ENCODE measurements at regions not wholly inside any gene's neighbourhood (a gene's known extent, or its start where the extent isn't known, plus 50 kb on each side); places are given as distances from the start of the nearest gene placed in this dataset.

DNA sequence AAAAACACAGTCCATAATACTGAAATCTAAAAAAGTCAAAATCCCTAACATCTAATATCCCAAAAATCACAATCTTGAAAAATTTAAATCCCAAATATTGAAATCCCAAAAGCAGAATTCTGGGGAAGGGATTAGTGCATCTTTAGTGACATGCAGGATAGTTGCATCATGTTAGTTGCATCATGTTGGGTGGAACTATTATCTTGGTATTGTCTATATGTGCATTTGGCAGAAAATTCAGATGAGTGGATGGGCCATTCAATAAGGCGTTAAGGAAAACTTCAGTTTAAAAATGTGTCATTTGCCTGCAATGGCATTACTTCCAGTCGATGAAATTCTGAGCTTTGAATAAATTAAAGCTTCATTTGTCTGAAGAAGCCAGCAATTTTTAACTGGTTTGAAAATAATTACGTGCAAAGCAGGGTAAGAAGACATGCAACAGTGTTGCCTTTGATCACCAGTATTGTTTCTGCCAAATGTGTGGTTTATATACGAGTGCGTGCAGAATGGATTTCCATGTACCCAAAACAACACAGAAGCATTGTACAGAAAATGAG is 221.4 kb upstream of the NFE2L3 start:
- DNase-seq, result peak; percentile 8

GRCh38 chr7:25931156-25931555 is 220.8 kb upstream of the NFE2L3 start:
- no peak for DNase-seq

GRCh38 chr7:25933921-25934320 is 218.1 kb upstream of the NFE2L3 start:
- no peak for DNase-seq

DNA sequence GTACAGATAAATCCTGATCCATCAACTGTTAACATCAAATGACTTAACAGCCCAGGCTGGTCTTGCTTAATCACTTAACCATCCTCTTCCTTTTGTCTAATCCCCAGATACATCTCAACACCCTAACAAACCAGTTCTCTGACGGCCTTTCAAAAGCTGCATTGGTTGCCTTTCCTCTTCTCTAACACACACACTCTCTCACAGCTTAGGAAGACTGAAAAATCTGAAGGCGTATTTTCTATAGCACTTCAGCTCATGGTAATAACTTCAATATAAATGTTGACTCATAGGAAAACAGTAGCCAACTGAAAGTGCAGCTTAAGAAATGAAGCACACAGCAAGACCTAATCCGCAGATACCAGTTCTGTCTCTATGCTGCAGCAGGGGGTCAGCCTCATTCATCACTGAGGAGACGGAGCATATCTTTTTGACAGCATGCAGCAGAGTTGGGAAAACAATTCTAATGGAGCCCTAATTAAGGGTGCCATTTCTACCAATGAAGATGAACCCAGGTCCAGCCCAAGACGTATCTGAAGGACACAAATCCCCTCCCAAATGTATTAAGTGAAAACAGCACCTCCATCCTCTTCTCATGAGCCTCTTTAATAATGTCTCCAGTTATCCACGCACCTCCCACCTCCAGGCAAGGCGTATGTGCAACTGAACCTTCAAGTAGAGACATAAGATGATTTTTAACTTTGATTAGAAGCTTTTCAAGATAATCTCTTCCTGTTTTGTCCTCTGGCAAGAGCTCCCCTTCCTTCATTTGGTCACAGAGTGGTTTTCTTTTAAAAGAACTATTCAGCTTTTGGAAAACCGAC is 211.7 kb upstream of the NFE2L3 start:
- DNase-seq, result no peak

GRCh38 chr7:25944777-25945515 is 207.1 kb upstream of the NFE2L3 start:
- DNase-seq, result no peak

DNA sequence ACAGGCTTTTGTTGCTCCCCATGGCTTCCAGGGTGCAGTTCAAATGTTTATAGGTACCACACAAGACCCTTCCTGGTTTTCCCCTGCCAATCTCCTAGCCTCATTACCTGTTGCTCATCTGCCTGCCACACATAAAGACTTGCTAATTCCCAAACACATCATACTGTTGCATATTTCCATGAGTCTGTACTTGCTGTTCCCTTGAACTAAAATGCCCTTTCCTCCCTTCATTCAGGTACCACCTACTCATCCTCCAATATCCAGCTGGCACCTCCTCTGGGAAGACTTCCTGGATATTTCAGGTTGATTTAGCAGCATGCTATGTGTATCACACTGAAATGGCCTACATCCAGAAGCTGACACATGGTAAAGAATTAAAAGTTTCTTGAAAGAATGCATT is 206.4 kb upstream of the NFE2L3 start:
- no peak for DNase-seq

DNA sequence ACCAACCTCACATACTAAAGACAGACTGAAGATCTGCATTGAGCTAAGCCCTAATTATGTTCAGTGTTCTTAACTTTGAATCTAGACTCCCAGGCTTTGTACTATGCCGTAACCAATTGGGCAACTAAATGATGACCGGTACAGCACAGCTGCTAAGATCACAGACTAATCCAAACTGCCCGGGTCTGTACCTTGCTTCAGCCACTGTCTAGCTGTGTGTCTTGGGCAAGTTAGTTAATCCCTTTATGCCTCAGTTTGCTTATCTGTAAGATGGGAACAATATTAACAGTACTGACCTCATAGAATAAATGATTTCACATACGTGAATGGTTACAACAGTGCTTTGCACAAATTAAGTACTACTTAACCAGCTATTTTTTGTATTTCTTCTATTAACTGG is 205.8 kb upstream of the NFE2L3 start:
- DNase-seq, result no peak

GRCh38 chr7:25947669-25948516 is 204.1 kb upstream of the NFE2L3 start:
- no peak for DNase-seq

DNA sequence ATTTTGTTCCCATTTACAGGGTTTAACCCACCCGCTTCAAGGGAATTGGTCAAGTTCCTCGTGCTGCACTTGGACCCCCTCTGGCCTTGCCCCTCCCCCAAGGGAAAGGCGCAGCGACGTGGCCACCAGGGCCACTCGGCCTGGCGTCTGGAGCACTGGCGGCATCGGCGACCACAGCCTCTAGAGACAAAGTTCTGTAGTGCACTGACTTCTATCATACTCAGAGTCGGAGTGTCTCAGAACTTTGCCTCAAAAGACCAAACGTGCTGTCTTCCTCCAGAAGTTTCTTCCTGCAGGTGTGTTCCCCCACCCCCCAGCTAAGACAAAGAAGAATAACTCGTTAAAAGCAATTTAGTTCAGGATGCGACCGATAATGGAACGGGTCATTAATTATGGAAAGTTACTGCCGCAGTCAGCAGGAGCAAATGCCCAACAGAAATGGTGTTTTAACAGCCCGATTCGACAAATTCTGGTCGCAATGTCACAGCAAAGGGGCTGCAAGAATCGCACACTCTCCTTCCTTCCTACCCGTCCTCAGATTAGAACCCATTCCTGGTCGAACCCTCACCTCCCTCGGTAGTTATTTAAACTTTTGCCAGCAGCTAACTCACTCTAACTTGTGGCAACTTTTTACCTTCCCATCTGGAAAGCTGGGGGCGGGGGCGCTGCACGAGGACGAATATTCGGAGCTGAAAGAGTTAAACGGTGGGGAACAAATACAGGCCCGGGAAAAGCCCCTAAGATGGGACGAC is 202.1 kb upstream of the NFE2L3 start:
- peak; percentile 32 for DNase-seq

DNA sequence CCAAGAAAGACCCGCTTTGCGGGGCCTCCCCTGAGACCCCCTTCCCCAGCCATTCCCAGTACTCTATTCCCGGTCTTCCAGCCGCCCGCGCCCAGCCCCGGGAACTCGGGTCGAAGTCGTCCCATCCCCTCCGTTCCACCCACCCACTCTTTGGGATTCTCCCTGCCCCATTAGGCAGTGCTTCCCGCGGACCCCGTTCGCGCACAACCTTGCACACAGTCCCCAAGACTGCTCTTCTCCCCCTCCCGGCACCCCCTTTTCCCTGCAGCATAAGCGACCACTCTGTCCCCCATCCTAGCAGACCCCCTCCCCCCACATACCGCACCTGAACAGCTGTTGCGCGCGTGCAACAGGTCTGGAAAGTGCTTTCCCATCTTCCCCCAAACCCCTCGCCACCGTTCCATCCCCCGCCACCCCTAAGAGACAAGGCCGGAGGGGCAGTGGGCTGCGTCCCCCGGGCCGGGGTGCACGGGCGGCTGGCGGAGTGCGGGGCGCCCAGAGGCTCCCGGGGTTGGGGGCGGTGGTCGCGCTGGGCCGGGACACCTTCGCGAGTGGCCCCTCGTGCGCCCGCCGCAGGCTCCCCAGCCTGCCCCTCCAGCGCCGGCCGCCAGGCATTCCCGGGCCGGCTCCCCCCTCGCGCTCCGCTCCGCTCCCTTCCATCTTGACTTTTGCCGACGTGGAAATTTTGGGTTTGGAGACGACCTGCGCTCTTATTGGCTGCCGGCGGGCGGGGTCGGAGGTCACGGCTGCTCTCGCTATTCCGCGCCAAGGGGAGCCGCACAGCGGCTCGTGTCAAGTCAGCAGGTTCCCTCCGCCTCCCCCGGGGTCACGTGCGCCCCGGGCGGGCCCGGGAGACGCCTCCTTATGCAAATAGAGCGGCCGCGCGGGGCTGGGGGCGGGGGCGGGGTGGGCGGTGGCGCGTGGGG is 201.2 kb upstream of the NFE2L3 start:
- DNase-seq, result peak; percentile 90

GRCh38 chr7:25951414-25952260 is 200.4 kb upstream of the NFE2L3 start:
- DNase-seq, result peak; percentile 51

- no peak for DNase-seq
Observed at GRCh38 chr7:25952261-25953057, 199.5 kb upstream of the NFE2L3 start.

GRCh38 chr7:25953859-25954258 is 198.1 kb upstream of the NFE2L3 start:
- DNase-seq, result peak; percentile 4

DNA sequence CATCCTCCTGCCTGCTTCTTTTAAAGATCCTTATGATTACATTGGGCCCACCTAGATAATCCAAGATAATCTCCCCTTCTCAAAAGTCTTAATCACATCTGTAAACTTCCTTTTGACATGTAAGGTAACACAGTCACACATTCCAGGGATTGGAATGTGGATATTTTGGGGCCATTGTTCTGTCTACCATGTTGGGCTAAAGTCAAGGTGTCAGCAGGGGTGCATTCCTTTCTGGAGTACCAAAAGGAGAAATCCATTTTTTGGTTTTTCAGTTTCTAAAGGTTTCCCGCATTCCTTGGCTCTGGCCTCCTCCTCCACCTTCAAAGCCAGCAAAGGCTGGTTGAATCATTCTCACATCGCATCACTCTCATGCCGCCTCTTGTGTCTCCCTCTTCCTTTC is 197.6 kb upstream of the NFE2L3 start:
- no peak for DNase-seq

- no peak for DNase-seq
Observed at GRCh38 chr7:25959168-25959734, 192.7 kb upstream of the NFE2L3 start.

GRCh38 chr7:25963733-25964132 is 188.3 kb upstream of the NFE2L3 start:
- DNase-seq, result no peak

GRCh38 chr7:25964483-25964991 is 187.5 kb upstream of the NFE2L3 start:
- no peak for DNase-seq

- no peak for DNase-seq
Observed at GRCh38 chr7:25965405-25966123, 186.4 kb upstream of the NFE2L3 start.
